C4-2B (cell line): ENCODE measurements at regions not wholly inside any gene's neighbourhood (a gene's known extent, or its start where the extent isn't known, plus 50 kb on each side); places are given as distances from the start of the nearest gene placed in this dataset.

ENCODE experiments used
- H3K27ac ChIP-seq: fragments of 450-650 bp; 2 replicates; pipeline ENCODE4 v1.5.1; 2017
- CTCF ChIP-seq: fragments of 450-650 bp; conservative IDR thresholded peaks from 2 replicates; pipeline ENCODE4 v1.5.1; 2017; ENCODE audit warnings: mild to moderate bottlenecking
- ZFX ChIP-seq: fragments of 450-650 bp; IDR thresholded peaks from 2 replicates; pipeline ENCODE4 v1.6.1; 2017

DNA sequence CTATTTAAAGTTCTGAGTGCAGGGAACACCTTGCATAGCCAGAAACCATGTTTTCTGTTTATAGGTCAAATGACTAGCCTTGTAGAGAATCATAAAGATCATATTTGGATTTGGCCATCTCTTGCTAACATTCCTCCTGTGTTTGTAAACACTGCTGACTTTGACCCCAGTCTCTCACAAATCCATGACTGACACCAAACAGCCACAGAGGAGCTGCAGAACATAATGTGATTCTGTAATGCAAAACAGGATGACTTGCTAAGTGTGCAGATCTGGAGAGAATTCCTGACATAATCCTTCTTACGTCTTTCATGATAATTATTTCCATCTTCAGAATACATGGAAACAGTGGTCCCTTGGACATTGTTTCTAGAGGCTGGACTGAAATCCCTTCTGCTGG is 211.8 kb downstream of the BMP4 start:
- H3K27ac ChIP-seq: no peak overlapping the region
- TF ChIP-seq CTCF (no peak), ZFX (no peak)

DNA sequence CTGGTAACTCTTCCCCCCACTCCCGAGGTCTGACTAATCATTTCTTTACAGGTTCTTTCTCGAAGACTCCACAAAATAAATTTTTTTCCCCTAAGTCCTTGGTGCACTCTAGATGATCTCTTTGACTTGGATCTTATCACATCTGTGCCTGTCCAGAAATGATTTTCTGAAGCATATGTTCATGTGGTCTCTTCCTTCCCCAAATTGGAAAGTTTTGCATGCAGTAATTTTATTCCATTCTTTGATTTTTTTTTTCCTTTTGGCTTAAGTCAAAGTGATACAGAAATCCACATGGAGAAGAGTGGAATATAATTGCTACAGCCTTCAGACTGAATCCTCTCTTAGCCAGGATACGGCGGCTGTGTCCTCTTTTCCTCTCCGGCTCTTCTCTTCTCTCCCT is 213.3 kb downstream of the BMP4 start:
- H3K27ac ChIP-seq: no peak overlapping the region
- TF ChIP-seq ZFX: no peak
- TF ChIP-seq CTCF: no peak

DNA sequence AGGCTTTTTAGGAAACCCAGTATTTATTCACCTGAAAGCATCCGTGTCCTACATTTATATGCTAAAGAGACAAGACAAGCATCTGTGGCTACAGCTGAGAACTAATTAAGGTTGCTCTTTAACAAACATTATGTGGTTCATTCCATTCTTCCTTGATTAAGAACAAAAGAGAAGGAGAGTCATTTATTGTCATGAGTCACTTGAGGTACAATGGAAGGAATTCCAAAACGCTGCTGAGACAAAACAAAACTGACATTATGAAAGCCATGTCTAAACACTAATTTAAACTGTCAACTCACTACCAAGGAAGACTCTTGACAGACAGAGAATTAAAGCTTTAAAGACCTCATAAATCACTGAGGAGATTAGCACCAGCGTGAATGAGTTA is 214.4 kb downstream of the BMP4 start:
- no peak overlapping the region for H3K27ac ChIP-seq
- TF ChIP-seq ZFX: no peak
- no peak for TF ChIP-seq CTCF

DNA sequence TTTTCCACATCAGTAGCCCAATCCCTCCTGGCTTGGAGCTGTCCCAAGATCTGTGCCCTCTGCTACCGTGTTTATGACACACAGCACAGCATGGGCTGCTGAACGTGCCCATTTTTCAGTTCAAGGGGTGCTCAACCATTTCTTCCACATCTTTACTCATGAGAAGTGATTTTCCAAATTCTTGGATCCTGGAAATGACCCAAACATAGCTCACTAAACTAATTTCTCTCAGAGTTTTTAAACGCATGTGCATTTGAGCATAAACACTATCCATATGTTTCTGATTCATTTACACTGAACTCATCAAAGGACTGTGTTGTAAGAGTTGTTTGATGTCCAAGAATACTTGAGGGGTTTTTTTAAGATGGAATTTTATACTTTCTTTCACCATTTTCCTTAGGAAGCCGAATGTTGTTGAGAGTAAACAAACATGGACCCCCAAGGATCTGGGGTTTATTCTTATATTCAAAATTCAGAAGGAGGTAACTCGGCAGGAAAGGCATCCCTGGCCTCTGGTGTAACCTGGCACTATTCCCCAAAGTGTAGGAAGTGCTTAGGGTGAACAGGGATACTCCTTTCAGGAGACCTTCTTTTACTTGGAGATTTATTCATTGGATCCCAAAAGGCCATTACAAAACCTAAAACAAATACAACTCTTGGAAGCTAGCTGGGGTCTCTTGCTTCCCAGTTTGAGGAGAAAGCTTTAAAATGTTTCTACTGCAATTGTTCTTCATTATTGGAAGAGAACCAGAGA is 215.0 kb downstream of the BMP4 start:
- H3K27ac ChIP-seq: no peak overlapping the region

DNA sequence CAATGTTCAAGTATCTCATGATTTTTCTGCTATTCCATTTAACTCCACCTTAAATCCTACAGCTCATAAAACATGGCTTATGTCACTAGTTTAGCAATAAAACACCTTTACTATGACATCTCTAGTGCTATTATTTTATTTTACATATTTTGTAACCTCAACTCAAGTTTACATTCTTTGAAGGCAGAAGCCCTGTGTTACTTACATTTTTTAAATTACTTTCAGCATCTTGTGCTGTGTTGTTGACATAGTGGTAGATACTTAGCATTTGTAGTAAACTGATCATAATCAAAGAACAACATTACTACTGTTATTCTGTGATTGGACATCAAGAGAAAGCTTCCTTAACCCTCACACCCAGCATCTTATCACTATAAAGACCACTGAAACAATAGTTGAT is 216.1 kb downstream of the BMP4 start:
- H3K27ac ChIP-seq: no peak overlapping the region
- TF ChIP-seq ZFX (no peak), CTCF (no peak)

More for the DNA sequence above, 215.0 kb downstream of the BMP4 start:
- TF ChIP-seq ZFX: no peak
- TF ChIP-seq CTCF: no peak

DNA sequence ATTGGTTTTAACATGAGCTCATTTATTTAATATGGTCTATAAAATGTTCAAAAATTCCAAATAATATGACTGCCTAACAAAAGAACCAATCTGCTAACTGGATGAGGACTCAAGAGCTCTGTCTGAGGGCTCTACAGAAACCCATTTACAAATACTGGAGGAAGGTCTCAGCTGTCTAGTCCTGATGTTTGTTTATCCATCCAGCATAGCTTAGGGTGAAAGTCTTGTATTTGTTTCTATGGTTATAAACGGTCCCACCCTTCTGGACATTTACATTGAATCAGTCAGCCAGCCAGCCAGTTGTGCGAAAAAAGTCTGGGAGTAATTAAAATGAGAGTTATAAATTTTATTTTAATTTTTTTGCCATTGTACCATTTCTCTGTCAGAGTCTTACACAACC is 220.7 kb downstream of the BMP4 start:
- H3K27ac ChIP-seq: no peak overlapping the region
- no peak for TF ChIP-seq ZFX
- no peak for TF ChIP-seq CTCF

DNA sequence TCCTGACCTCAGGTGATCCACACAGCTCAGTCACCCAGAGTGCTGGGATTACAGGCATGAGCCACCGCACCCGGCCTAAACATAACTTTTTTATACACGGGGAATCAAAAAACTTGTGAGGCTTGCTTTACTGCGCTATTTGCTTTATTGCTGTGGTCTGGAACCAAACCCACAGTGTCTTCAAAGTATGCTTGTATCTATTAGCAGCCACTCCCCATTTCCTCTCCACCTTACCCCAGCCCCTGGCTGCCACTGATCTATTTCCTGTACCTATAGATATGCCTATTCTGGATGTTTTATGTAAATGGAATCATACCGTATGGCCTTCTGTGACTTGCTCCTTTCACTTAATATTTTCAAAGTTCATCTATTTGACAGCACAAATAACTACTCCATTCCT is 233.4 kb downstream of the BMP4 start:
- no peak overlapping the region for H3K27ac ChIP-seq
- TF ChIP-seq CTCF (no peak), ZFX (no peak)
